ENCODE measurements at regions not wholly inside any gene's neighbourhood (a gene's known extent, or its start where the extent isn't known, plus 50 kb on each side); places are given as distances from the start of the nearest gene placed in this dataset.
A peak's percentile ranks its signal among the peaks of the same experiment; 100 is the strongest.

GRCh38 chr18:45374236-45374635 is 241.0 kb upstream of the SLC14A2 start:
- peak overlapping the region; percentile 79 for H3K27ac ChIP-seq (ENCODE audit: low read length)
- H4K20me1 ChIP-seq (ENCODE audit: low read length): no peaks in the 10 kb centered on the region
- ChIA-PET CTCF (no interaction called here), POLR2A (ENCODE audit: unreplicated experiment) (no interaction called here)
- no peaks in the 10 kb centered on the region for H3K9me2 ChIP-seq (replicated peaks; ENCODE audit: low read length)
- intact Hi-C loops (cut with micrococcal nuclease): no loop called here
- no peaks in the 10 kb centered on the region for H3K9me3 ChIP-seq (ENCODE audit: low read length)
- H3K79me2 ChIP-seq (ENCODE audit: low read length): no peaks in the 10 kb centered on the region
- no peak overlapping the region for H3K9ac ChIP-seq (ENCODE audit: low read length)
- no peak overlapping the region for H3K4me2 ChIP-seq (ENCODE audit: low read length)
- BruUV-seq (replicated peaks): no TSS peak
- DNase-seq (no peak), ATAC-seq (no peak)
- no peak overlapping the region for H2AFZ ChIP-seq (ENCODE audit: low read length)
- no peaks in the 10 kb centered on the region for H3F3A ChIP-seq (ENCODE audit: low read length, unreplicated experiment)
- H3K4me3 ChIP-seq (ENCODE audit: low read length): no peak overlapping the region
- peaks cover 22% of the 10 kb centered on the region for H3K4me1 ChIP-seq (ENCODE audit: insufficient read depth, low read length)
- TF ChIP-seq, protein P1, sequence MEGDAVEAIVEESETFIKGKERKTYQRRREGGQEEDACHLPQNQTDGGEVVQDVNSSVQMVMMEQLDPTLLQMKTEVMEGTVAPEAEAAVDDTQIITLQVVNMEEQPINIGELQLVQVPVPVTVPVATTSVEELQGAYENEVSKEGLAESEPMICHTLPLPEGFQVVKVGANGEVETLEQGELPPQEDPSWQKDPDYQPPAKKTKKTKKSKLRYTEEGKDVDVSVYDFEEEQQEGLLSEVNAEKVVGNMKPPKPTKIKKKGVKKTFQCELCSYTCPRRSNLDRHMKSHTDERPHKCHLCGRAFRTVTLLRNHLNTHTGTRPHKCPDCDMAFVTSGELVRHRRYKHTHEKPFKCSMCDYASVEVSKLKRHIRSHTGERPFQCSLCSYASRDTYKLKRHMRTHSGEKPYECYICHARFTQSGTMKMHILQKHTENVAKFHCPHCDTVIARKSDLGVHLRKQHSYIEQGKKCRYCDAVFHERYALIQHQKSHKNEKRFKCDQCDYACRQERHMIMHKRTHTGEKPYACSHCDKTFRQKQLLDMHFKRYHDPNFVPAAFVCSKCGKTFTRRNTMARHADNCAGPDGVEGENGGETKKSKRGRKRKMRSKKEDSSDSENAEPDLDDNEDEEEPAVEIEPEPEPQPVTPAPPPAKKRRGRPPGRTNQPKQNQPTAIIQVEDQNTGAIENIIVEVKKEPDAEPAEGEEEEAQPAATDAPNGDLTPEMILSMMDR (conservative IDR thresholded peaks at IDR 0.05; ENCODE audit: low read depth, low read length): no peak
- TF ChIP-seq EZH2 (IDR thresholded peaks at IDR 0.05; ENCODE audit: low read length, unreplicated experiment) (no peak), EZH2phosphoT487 (IDR thresholded peaks at IDR 0.05; ENCODE audit: borderline replicate concordance, low read length) (no peak)
- H3K27me3 ChIP-seq (ENCODE audit: low read length): no peaks in the 10 kb centered on the region
- no peaks in the 10 kb centered on the region for H3K36me3 ChIP-seq (ENCODE audit: low read depth, low read length)

DNA sequence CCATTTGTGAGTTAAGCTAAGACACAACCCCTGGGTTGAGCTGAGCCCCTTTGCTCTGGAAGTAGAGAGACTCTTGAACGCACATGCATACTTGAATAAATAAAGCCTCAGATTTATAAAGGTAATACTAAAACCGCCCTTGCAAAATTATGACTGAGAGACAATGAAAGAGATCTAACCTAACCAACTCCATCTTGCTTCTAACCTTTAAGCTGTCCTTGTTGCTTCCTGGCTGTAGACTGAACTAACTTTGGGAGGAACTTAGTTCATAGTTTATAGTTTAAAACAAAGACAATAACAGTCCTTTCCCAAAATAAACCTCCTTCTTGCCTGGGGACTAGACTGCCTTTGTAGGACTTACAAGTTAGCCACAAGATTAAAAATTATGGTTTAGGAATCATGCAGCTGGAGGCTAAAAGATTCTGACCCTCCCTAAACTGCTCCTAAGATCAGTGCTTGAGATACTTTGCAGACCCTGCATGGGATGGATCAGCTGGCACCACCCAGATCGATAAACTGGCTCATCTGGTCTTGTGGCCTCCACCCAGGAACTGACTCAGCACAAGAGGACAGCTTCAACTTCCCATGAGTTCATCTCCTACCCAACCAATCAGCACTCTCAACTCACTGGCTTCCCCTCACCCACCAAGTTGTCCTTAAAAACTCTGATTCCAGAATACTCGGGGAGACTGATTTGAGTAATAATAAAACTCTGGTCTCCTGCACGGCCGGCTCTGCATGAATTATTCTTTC is 240.2 kb upstream of the SLC14A2 start:
- no peak overlapping the region for H3K4me3 ChIP-seq (ENCODE audit: low read length)
- peaks cover 22% of the 10 kb centered on the region for H3K4me1 ChIP-seq (ENCODE audit: insufficient read depth, low read length)
- H3F3A ChIP-seq (ENCODE audit: low read length, unreplicated experiment): no peaks in the 10 kb centered on the region
- H3K4me2 ChIP-seq (ENCODE audit: low read length): no peak overlapping the region; the same call in 1 of the 2 replicates
- CTCF ChIA-PET: no interaction called here
- no peak overlapping the region for H3K9ac ChIP-seq (ENCODE audit: low read length)
- H4K20me1 ChIP-seq (ENCODE audit: low read length): no peaks in the 10 kb centered on the region
- no TSS peak for BruUV-seq (replicated peaks)
- H3K9me3 ChIP-seq (ENCODE audit: low read length): no peaks in the 10 kb centered on the region
- H3K79me2 ChIP-seq (ENCODE audit: low read length): no peaks in the 10 kb centered on the region
- H3K27ac ChIP-seq (ENCODE audit: low read length): peak overlapping the region; percentile 79
- no peaks in the 10 kb centered on the region for H3K9me2 ChIP-seq (replicated peaks; ENCODE audit: low read length)
- TF ChIP-seq EZH2phosphoT487 (IDR thresholded peaks at IDR 0.05; ENCODE audit: borderline replicate concordance, low read length) (no peak), EZH2 (IDR thresholded peaks at IDR 0.05; ENCODE audit: low read length, unreplicated experiment) (no peak)
- TF ChIP-seq, protein P1 (conservative IDR thresholded peaks at IDR 0.05; ENCODE audit: low read depth, low read length): no peak
- intact Hi-C loops (cut with micrococcal nuclease): no loop called here
- no peaks in the 10 kb centered on the region for H3K27me3 ChIP-seq (ENCODE audit: low read length)
- H2AFZ ChIP-seq (ENCODE audit: low read length): no peak overlapping the region
- POLR2A ChIA-PET (ENCODE audit: unreplicated experiment): interaction anchor here (0.6 kb wide), 1 partner anchor 17 kb away, joined by 3 read pairs; no protein-coding TSS in a partner anchor
- ATAC-seq (peak; percentile 51), DNase-seq (peak; percentile 49)
- no peaks in the 10 kb centered on the region for H3K36me3 ChIP-seq (ENCODE audit: low read depth, low read length)

GRCh38 chr18:45376193-45376592 is 239.1 kb upstream of the SLC14A2 start:
- no peak for TF ChIP-seq EZH2 (IDR thresholded peaks at IDR 0.05; ENCODE audit: low read length, unreplicated experiment)
- TF ChIP-seq EZH2phosphoT487 (IDR thresholded peaks at IDR 0.05; ENCODE audit: borderline replicate concordance, low read length): no peak
- TF ChIP-seq, protein P1 (conservative IDR thresholded peaks at IDR 0.05; ENCODE audit: low read depth, low read length): no peak
- BruUV-seq (replicated peaks): no TSS peak

More at GRCh38 chr18:45376193-45376592, 239.1 kb upstream of the SLC14A2 start:
- intact Hi-C loops (cut with micrococcal nuclease): no loop called here
- no peak overlapping the region for H3K9ac ChIP-seq (ENCODE audit: low read length)
- peak overlapping the region; percentile 71 for H3K27ac ChIP-seq (ENCODE audit: low read length)
- peaks cover 22% of the 10 kb centered on the region for H3K4me1 ChIP-seq (ENCODE audit: insufficient read depth, low read length)
- DNase-seq (peak; percentile 16), ATAC-seq (no peak)
- H3K27me3 ChIP-seq (ENCODE audit: low read length): no peaks in the 10 kb centered on the region
- H3K4me2 ChIP-seq (ENCODE audit: low read length): no peak overlapping the region
- H3K36me3 ChIP-seq (ENCODE audit: low read depth, low read length): no peaks in the 10 kb centered on the region
- H3K4me3 ChIP-seq (ENCODE audit: low read length): no peak overlapping the region
- H4K20me1 ChIP-seq (ENCODE audit: low read length): no peaks in the 10 kb centered on the region
- CTCF ChIA-PET: no interaction called here
- POLR2A ChIA-PET (ENCODE audit: unreplicated experiment): no interaction called here
- no peak overlapping the region for H2AFZ ChIP-seq (ENCODE audit: low read length)
- no peaks in the 10 kb centered on the region for H3K9me3 ChIP-seq (ENCODE audit: low read length)
- no peaks in the 10 kb centered on the region for H3K79me2 ChIP-seq (ENCODE audit: low read length)
- H3F3A ChIP-seq (ENCODE audit: low read length, unreplicated experiment): no peaks in the 10 kb centered on the region
- no peaks in the 10 kb centered on the region for H3K9me2 ChIP-seq (replicated peaks; ENCODE audit: low read length)

Data from PC-3 (cell line).